NCI-H526 (cell line): ENCODE measurements at regions not wholly inside any gene's neighbourhood (a gene's known extent, or its start where the extent isn't known, plus 50 kb on each side); places are given as distances from the start of the nearest gene placed in this dataset.
"Not testable (repeated sequence)": the region's sequence is repeated elsewhere in the genome, so short reads cannot be mapped to it uniquely, and the experiment has no call there.

Source experiments
- DNase-seq, 2 experiments: peaks; one replicate each; lab custom pipeline; 2025; lab: John Stamatoyannopoulos, UW

GRCh38 chr17:54353789-54354525, 531.2 kb downstream of the KIF2B start:
- no peak for DNase-seq

- DNase-seq = not testable (repeated sequence)
Measured at GRCh38 chr17:54361073-54361472, 538.3 kb downstream of the KIF2B start.

- no peak for DNase-seq
Measured at GRCh38 chr17:54368906-54369305, 531.7 kb upstream of the TOM1L1 start.

GRCh38 chr17:54372069-54372749, 528.4 kb upstream of the TOM1L1 start:
- no peak for DNase-seq

- no peak for DNase-seq
Measured at GRCh38 chr17:54373970-54374369, 526.7 kb upstream of the TOM1L1 start.

GRCh38 chr17:54376409-54376808, 524.2 kb upstream of the TOM1L1 start:
- DNase-seq = not testable (repeated sequence)

- DNase-seq = no peak
Measured at GRCh38 chr17:54381482-54381881, 519.2 kb upstream of the TOM1L1 start.

- DNase-seq = no peak
Measured at GRCh38 chr17:54404259-54404658, 496.4 kb upstream of the TOM1L1 start.

- DNase-seq = no peak
Measured at GRCh38 chr17:54405826-54406225, 494.8 kb upstream of the TOM1L1 start.

- DNase-seq = no peak
Measured at GRCh38 chr17:54408731-54409130, 491.9 kb upstream of the TOM1L1 start.

GRCh38 chr17:54418467-54418866, 482.2 kb upstream of the TOM1L1 start:
- DNase-seq = no peak

- DNase-seq = no peak
Measured at GRCh38 chr17:54425671-54426070, 475.0 kb upstream of the TOM1L1 start.

GRCh38 chr17:54426296-54426886, 474.3 kb upstream of the TOM1L1 start:
- DNase-seq = peak in 1 of 2 experiments; percentile 29

GRCh38 chr17:54435966-54436365, 464.7 kb upstream of the TOM1L1 start:
- DNase-seq = no peak

GRCh38 chr17:54439816-54440215, 460.8 kb upstream of the TOM1L1 start:
- no peak for DNase-seq

GRCh38 chr17:54451051-54451450, 449.6 kb upstream of the TOM1L1 start:
- no peak for DNase-seq

- DNase-seq = no peak
Measured at GRCh38 chr17:54452666-54453348, 447.8 kb upstream of the TOM1L1 start.

GRCh38 chr17:54455251-54455868, 445.3 kb upstream of the TOM1L1 start:
- no peak for DNase-seq

- DNase-seq = not testable (repeated sequence)
Measured at GRCh38 chr17:54465443-54465842, 435.2 kb upstream of the TOM1L1 start.

- no peak for DNase-seq
Measured at GRCh38 chr17:54466875-54467274, 433.8 kb upstream of the TOM1L1 start.

GRCh38 chr17:54482843-54483242, 417.8 kb upstream of the TOM1L1 start:
- DNase-seq = no peak

GRCh38 chr17:54493691-54494090, 407.0 kb upstream of the TOM1L1 start:
- no peak for DNase-seq
